Stimulated activated naive B cell treated with anti-CD40 and anti-IgM and Interleukin-4, amounts not matched to agents 10 μg/mL and 1 μg/mL and 100 μg/mL, for 72 hours (primary cell): ENCODE measurements at regions not wholly inside any gene's neighbourhood (a gene's known extent, or its start where the extent isn't known, plus 50 kb on each side); places are given as distances from the start of the nearest gene placed in this dataset.

Source experiments
- ATAC-seq, 2 donors: fragments of 150-1000 bp; cut with Tn5 transposase; replicated peaks; 2 replicates each; pipeline ENCODE4 v1.10.0; 2021; ENCODE audit warnings: moderate library complexity in 1 of 2
- DNase-seq: peaks from one replicate; pipeline ENCODE4 v3.0.0; 2021
- H3K27ac Mint-ChIP-seq: one replicate; pipeline ENCODE4 v1.8.0; 2022; ENCODE audit warnings: mild to moderate bottlenecking, mixed read lengths
- H3K27me3 Mint-ChIP-seq, 2 donors: one replicate each; pipeline ENCODE4 v1.8.0; 2022; ENCODE audit warnings: mixed read lengths in 2 of 2
- H3K36me3 Mint-ChIP-seq, 2 donors: one replicate each; pipeline ENCODE4 v1.8.0; 2022; ENCODE audit warnings: mixed read lengths in 2 of 2, mild to moderate bottlenecking in 1 of 2
- H3K4me1 Mint-ChIP-seq, 2 donors: one replicate each; pipeline ENCODE4 v1.8.0; 2022; ENCODE audit warnings: mixed read lengths in 2 of 2, mild to moderate bottlenecking in 1 of 2
- H3K4me3 Mint-ChIP-seq, 2 donors: one replicate each; pipeline ENCODE4 v1.8.0; 2022; ENCODE audit warnings: mild to moderate bottlenecking in 2 of 2, mixed read lengths in 2 of 2, moderate library complexity in 1 of 2
- H3K9me3 Mint-ChIP-seq, 2 donors: one replicate each; pipeline ENCODE4 v1.8.0; 2022; ENCODE audit warnings: mixed read lengths in 2 of 2, mild to moderate bottlenecking in 1 of 2

DNA sequence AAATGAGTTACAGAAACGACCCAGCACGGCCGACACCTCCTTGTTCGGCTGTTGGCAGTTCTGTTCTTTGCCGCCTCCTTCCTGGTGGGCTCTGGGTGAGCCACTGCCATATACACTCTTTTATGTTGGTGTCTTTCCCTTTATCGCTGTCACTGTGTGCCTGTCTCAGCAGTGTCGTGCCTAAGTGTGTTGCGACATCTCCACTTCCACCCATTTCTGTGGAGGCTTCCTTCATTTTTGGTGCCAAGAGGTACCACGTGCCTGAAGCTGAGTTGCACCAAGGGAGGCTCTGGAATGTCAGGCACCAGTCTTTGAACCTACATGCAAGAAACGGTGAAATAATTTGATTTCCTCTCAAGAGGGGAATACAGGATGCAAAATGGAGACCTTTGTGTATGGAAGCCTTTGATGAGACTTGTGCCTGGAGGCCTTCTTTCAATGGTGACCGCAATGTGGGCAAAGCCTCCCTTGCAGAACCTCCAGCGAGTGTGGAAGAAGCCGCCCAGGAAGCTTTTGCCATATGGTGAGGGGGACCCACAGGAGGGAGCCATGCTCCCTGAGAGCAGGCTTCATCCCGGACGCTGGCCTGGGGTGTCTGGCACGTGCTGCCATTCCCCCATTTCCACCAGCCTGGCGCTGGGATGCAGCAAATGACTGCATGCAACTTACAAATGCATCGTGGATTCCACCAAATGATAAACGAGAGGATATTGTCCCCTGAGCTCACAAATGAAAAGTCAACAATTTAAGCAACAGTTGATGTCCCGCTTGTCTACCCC, 136.2 kb downstream of the TEX29 start:
- Mint-ChIP-seq H3K27me3 (peaks cover 30 to 31% of the 10 kb centered on the region in 2 donors), H3K4me3 (no peak overlapping the region), H3K9me3 (peaks cover 2 to 4% of the 10 kb centered on the region in 2 donors), H3K27ac (no peak overlapping the region), H3K36me3 (no peaks in the 10 kb centered on the region), H3K4me1 (peaks cover 8 to 11% of the 10 kb centered on the region in 2 donors)
- ATAC-seq: no peak
- no peak for DNase-seq

DNA sequence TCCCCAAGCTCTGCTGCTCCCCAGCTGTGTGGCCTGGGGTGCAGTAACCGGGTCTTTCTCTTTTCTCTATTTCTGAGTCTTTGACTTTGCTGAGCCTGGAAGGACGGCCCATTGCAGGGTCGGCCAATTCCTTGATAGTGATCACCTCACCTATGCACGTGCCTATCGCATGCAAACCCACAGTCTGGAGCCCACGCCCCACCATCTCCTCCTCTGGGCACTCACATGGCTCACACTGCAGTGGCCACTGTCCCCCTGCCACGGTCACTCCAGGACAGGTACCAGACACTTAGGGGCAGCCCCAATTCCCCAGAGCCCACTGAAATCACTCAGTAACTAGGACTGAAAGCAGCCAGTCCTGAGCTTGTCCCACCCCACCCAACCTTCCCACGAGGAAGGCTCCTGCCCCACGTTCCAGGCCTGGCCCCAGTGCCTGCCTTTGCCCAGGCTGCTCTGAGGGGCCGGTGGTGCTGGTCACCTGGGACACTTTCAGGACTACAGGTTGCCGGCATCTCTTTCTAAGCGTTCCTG, 137.6 kb downstream of the TEX29 start:
- ATAC-seq (no peak), DNase-seq (no peak)
- peaks cover 8 to 12% of the 10 kb centered on the region in 2 donors for H3K4me1 Mint-ChIP-seq
- no peaks in the 10 kb centered on the region for H3K36me3 Mint-ChIP-seq
- H3K9me3 Mint-ChIP-seq: peaks cover 2 to 4% of the 10 kb centered on the region in 2 donors
- peaks cover 30 to 31% of the 10 kb centered on the region in 2 donors for H3K27me3 Mint-ChIP-seq
- no peak overlapping the region for H3K4me3 Mint-ChIP-seq
- no peak overlapping the region for H3K27ac Mint-ChIP-seq

GRCh38 chr13:111458739-111459138, 138.3 kb downstream of the TEX29 start:
- ATAC-seq (no peak), DNase-seq (no peak)
- peaks cover 2 to 4% of the 10 kb centered on the region in 2 donors for H3K9me3 Mint-ChIP-seq
- H3K4me1 Mint-ChIP-seq: peaks cover 8 to 12% of the 10 kb centered on the region in 2 donors
- H3K27ac Mint-ChIP-seq: peak overlapping the region; percentile 1
- H3K27me3 Mint-ChIP-seq: peaks cover 30 to 31% of the 10 kb centered on the region in 2 donors
- no peaks in the 10 kb centered on the region for H3K36me3 Mint-ChIP-seq
- no peak overlapping the region for H3K4me3 Mint-ChIP-seq

DNA sequence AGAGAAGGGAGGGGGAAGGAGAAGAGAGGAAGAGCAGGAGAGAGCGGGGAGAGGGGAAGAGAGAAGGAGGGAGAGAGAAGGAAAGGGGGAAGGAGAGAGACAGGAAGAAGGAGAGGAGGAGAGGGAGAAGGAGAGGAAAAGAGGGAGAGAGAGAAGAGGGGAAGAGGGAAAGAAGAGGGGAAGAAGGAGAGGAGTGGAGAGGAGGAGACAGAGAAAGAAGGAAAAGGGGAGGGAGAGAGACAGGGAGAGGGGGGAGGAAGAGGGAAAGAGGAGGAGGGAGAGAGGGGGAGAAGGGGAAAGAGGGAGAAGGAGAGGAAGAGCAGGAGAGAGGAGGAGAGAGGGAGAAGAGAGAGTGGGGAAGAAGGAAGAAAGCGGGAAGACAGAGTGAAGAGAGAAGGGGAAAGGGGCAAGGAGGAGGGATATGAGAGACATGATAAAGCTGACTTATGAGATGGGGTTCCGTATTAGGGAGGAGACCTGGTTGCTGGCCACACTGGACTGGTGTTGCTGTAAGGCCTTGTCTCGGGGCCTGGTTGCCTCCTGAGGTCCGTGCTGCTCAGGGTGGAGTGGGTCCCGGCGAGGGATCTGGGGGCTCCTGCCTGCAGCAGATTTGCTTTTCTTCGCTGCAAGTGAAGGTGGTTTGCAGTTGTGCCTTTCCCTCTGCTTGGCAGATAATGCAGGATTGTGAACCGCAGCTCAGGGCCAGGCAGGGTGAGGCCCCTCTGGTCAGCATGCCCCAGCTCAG, 139.5 kb downstream of the TEX29 start:
- H3K27me3 Mint-ChIP-seq: peaks cover 30 to 31% of the 10 kb centered on the region in 2 donors
- ATAC-seq (peak in 1 of 2 donors; percentile 10), DNase-seq (no peak)
- no peak overlapping the region for H3K4me3 Mint-ChIP-seq
- no peak overlapping the region for H3K27ac Mint-ChIP-seq
- no peaks in the 10 kb centered on the region for H3K36me3 Mint-ChIP-seq
- peaks cover 2 to 4% of the 10 kb centered on the region in 2 donors for H3K9me3 Mint-ChIP-seq
- peaks cover 8 to 12% of the 10 kb centered on the region in 2 donors for H3K4me1 Mint-ChIP-seq

DNA sequence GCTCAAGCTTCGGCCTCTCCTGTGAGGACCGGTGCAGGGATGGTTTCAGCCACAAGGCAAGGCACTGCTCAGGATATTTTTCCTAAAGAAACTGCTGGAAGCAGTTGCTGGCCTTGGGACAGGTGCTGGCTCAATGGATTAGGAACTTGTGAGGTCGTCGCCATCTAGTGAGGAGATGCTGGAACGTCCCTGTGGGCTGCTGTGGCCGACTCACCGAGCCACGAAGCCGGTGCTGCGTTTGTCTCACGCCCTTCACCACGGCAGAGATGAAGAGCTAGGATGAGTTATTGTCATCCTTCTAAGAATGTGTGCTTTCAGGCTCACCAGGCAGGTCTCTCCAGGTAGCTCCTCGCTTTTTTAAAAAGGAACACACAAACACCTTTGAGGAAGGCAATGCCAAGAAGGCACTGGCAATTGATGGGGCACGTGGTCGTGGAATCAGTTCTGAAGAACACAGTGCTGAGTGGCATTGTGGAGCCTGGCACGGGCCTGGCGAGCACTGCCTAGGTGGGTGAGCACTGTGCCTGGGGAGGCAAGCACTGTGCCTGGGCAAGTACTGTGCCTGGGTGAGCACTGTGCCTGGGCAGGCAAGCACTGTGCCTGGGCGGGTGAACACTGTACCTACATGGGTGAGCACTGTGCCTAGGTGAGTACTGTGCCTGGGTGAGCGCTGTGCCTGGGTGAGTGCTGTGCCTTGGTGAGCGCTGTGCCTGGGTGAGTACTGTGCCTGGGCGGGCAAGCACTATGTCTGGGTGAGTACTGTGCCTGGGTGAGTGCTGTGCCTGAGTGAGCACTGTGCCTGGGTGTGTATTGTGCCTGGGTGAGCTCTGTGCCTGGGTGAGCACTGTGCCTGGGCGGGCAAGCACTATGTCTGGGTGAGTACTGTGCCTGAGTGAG, 140.4 kb downstream of the TEX29 start:
- H3K4me1 Mint-ChIP-seq: peaks cover 8 to 12% of the 10 kb centered on the region in 2 donors
- ATAC-seq (peak; percentile 38 to 45), DNase-seq (no peak)
- peaks cover 2 to 4% of the 10 kb centered on the region in 2 donors for H3K9me3 Mint-ChIP-seq
- peaks cover 28 to 30% of the 10 kb centered on the region in 2 donors for H3K27me3 Mint-ChIP-seq
- H3K36me3 Mint-ChIP-seq: no peaks in the 10 kb centered on the region
- H3K27ac Mint-ChIP-seq: no peak overlapping the region
- H3K4me3 Mint-ChIP-seq: no peak overlapping the region

DNA sequence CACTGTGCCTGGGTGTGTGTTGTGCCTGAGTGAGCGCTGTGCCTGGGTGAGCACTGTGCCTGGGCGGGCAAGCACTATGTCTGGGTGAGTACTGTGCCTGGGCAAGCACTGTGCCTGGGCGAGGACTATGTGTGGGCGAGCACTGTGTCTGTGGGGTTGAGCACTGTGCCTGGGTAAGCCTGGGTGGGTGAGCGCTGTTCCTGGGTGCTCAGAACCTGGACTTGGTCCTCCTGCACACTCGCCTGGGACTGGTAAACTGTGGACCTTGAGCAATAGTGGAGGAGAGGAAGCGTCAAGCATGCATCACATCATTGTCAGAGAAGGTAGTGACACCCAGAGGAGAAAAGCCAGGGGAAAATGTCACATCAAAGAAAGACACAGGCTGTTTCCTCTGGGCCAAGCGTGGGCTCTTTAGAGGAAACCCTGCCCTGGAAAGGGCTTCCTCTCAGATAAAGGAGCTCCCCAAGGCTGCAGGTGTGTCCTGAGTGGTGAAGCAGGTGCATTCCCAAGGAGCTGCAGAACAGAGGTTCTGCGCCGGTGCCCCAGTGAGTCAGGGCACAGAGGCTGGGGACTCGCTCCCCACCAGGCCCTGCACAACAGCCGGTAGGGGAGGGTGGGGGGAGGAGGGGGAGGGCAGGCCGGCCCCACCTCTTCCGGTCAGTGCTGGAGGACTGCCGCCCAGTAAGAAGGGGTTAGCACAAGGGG, 141.2 kb downstream of the TEX29 start:
- Mint-ChIP-seq H3K9me3 (peaks cover 0 to under 1% of the 10 kb centered on the region in 2 donors), H3K36me3 (no peaks in the 10 kb centered on the region), H3K4me3 (no peak overlapping the region), H3K27me3 (peaks cover 28 to 30% of the 10 kb centered on the region in 2 donors), H3K27ac (no peak overlapping the region), H3K4me1 (peaks cover 8 to 12% of the 10 kb centered on the region in 2 donors)
- ATAC-seq (peak; percentile 50 to 56), DNase-seq (no peak)

DNA sequence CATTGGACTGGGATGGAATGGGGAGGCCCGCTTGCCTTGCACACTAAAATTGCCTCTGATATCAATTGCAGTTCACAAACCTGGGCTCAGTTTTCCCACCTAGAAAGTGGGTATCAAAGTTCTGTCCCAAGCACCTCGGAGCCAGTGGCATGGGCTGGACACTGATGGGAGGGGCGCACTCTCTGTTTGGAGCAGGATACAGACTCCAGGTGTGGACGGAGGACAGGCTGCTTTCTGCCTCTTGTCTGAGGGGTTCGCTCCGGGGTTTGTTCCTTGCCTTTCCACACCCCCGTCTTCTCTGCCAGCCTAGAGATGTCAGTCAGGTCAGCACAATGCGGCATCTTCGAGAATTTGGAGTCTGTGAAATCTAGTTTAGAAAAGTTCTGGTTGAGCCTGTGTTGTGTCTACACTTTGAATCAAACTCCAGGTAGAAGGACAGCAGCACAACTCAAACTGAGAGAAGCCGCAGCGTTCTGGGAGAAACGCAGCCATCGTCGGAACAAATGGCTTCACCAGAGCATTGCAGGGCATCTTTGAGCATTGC, 141.9 kb downstream of the TEX29 start:
- peaks cover 8 to 12% of the 10 kb centered on the region in 2 donors for H3K4me1 Mint-ChIP-seq
- peaks cover 28 to 30% of the 10 kb centered on the region in 2 donors for H3K27me3 Mint-ChIP-seq
- DNase-seq (no peak), ATAC-seq (no peak)
- H3K9me3 Mint-ChIP-seq: no peaks in the 10 kb centered on the region
- H3K4me3 Mint-ChIP-seq: no peak overlapping the region
- H3K27ac Mint-ChIP-seq: no peak overlapping the region
- no peaks in the 10 kb centered on the region for H3K36me3 Mint-ChIP-seq

- no peak overlapping the region for H3K4me3 Mint-ChIP-seq
- peaks cover 8 to 12% of the 10 kb centered on the region in 2 donors for H3K4me1 Mint-ChIP-seq
- DNase-seq: no peak
- H3K9me3 Mint-ChIP-seq: no peaks in the 10 kb centered on the region
- no peak overlapping the region for H3K27ac Mint-ChIP-seq
- no peak for ATAC-seq
- no peaks in the 10 kb centered on the region for H3K36me3 Mint-ChIP-seq
- peaks cover 30 to 31% of the 10 kb centered on the region in 2 donors for H3K27me3 Mint-ChIP-seq
Measured at GRCh38 chr13:111462944-111463343, 142.5 kb downstream of the TEX29 start.

DNA sequence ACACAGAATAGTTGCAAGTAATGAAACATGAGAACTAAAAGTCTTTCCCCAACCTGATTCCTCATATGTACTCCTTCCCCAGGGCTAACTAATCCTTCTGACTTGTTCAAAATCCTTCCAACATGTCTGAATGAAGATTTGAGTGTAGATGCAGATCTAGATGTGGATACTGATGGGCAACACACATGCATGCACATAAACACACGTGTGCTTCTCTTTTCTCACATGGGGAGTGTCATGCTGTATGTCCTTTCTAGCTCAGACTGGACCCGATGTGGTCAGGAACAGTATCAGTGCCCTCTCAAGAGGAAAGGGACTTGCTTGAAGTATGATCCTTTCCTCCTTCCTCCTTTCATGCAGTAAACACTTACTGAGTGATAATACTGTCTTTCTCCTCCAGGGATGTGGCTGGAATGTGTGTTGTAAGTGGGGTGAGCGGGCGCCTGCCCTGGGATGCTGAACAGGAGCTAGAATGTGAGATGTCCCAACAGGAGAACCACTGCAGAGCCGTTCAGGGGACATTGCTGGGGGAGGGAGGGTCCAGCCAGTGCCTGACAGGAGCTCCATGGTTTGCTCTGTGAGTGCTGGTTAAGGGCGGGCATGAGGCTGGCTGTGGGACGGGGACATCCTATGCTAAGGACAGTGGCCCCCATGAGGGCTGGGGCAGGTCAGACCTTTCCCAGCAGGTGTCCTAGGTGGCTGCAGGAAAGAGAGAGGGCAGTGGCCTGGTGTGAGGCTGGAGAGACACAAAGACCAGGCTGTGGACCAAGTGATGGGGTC, 146.9 kb downstream of the TEX29 start:
- Mint-ChIP-seq H3K4me3 (no peak overlapping the region), H3K27me3 (peaks cover 0 to 6% of the 10 kb centered on the region in 2 donors), H3K9me3 (no peaks in the 10 kb centered on the region), H3K27ac (no peak overlapping the region), H3K4me1 (no peaks in the 10 kb centered on the region), H3K36me3 (no peaks in the 10 kb centered on the region)
- no peak for DNase-seq
- no peak for ATAC-seq

GRCh38 chr13:111468037-111468959, 147.9 kb downstream of the TEX29 start:
- no peak for ATAC-seq
- Mint-ChIP-seq H3K27ac (no peak overlapping the region), H3K9me3 (no peaks in the 10 kb centered on the region), H3K27me3 (peaks cover 0 to 6% of the 10 kb centered on the region in 2 donors), H3K36me3 (no peaks in the 10 kb centered on the region), H3K4me3 (no peak overlapping the region), H3K4me1 (no peaks in the 10 kb centered on the region)
- DNase-seq: no peak

DNA sequence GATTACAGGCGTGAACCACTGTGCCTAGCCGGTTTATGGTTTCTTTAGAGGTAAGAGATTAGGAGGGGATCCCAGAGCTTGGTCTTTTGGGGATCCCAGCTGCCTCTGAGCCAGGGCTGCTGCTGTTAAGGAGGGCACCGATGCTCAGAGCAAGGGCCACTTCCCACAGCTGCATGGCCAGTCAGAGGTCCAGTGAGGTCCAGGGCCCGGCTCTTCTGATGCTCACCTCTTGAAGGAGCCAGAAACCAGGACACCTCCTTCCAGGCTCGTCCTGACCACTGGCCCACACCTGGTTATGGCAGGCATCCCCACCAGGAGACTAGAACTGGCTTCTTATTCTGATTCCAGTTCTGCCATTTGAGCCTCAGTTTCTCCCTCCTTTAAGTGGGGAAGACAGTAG, 149.0 kb downstream of the TEX29 start:
- Mint-ChIP-seq H3K4me1 (no peaks in the 10 kb centered on the region), H3K9me3 (no peaks in the 10 kb centered on the region), H3K27ac (no peak overlapping the region), H3K27me3 (peaks cover 0 to 6% of the 10 kb centered on the region in 2 donors), H3K4me3 (no peak overlapping the region), H3K36me3 (no peaks in the 10 kb centered on the region)
- ATAC-seq (no peak), DNase-seq (no peak)
